ENCODE measurements at regions not wholly inside any gene's neighbourhood (a gene's known extent, or its start where the extent isn't known, plus 50 kb on each side); places are given as distances from the start of the nearest gene placed in this dataset.

- Histone ChIP-seq H3K79me2 (ENCODE audit: control insufficient read depth, insufficient read depth, low read length) (no peaks in the 10 kb centered on the region), H3K9ac (ENCODE audit: insufficient read depth, low read length) (no peak overlapping the region), H3K36me3 (ENCODE audit: control insufficient read depth, insufficient read depth, low read length) (no peaks in the 10 kb centered on the region), H3K27me3 (ENCODE audit: control insufficient read depth, insufficient read depth, low read length) (no peaks in the 10 kb centered on the region), H3K4me2 (ENCODE audit: extremely low read depth, insufficient read depth, low read length) (peak overlapping the region; percentile 38), H3K9me3 (ENCODE audit: control insufficient read depth, insufficient read depth, low read depth, low read length) (no peaks in the 10 kb centered on the region), H3K27ac (ENCODE audit: insufficient read depth, low read length) (peak overlapping the region; percentile 34), H3K4me1 (ENCODE audit: control insufficient read depth, extremely low read depth, insufficient read depth, low read length) (peaks cover 6% of the 10 kb centered on the region), H4K20me1 (ENCODE audit: control insufficient read depth, extremely low read depth, insufficient read depth, low read length) (no peaks in the 10 kb centered on the region), H2AFZ (ENCODE audit: low read length) (peak overlapping the region; percentile 30), H3K4me3 (replicated peaks in 1 of 4; ENCODE audit: control extremely low read depth in 1 of 4, insufficient read depth in 1 of 4, low read depth in 3 of 4, low read length in 4 of 4) (no peak overlapping the region)
- TF ChIP-seq CTCF (conservative IDR thresholded peaks at IDR 0.05 in 1 of 2, IDR thresholded peaks at IDR 0.05 in 1 of 2; ENCODE audit: low read depth in 1 of 2, low read length in 2 of 2) = no peak
- TF ChIP-seq EZH2 (IDR thresholded peaks at IDR 0.05; ENCODE audit: low read length, missing control alignments) = no peak
- peak; percentile 89 to 93 for DNase-seq (ENCODE audit: low read depth in 2 of 2)
Observed at GRCh38 chr3:124248471-124249028, 256.6 kb upstream of the ROPN1 start.

DNA sequence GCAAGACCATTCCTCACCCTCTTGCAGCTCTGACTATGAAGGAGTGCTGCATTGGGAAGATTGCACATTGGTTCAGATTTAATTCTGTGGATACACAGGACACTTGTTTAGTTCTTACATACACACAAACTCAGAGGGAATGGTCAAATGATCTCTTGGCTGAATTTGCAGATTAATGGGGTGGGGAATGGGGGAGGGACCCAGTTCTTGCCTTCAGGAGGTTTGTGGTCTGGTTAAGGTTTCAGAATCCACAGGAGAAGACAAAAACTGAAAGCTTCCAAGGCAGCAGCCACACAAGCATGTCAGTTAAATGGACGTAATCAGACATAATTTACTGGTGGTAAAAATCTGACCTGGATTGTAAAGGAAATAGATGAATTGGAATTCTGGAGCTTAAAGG, 257.1 kb upstream of the ROPN1 start:
- no peak overlapping the region for H3K27ac ChIP-seq (ENCODE audit: insufficient read depth, low read length)
- no peaks in the 10 kb centered on the region for H3K36me3 ChIP-seq (ENCODE audit: control insufficient read depth, insufficient read depth, low read length)
- H3K9me3 ChIP-seq (ENCODE audit: control insufficient read depth, insufficient read depth, low read depth, low read length) = no peaks in the 10 kb centered on the region
- H4K20me1 ChIP-seq (ENCODE audit: control insufficient read depth, extremely low read depth, insufficient read depth, low read length) = no peaks in the 10 kb centered on the region
- no peak overlapping the region for H3K4me3 ChIP-seq (replicated peaks in 1 of 4; ENCODE audit: control extremely low read depth in 1 of 4, insufficient read depth in 1 of 4, low read depth in 3 of 4, low read length in 4 of 4)
- H3K4me2 ChIP-seq (ENCODE audit: extremely low read depth, insufficient read depth, low read length) = peak overlapping the region; percentile 38
- peak in 1 of 2 donors; percentile 11 for DNase-seq (ENCODE audit: low read depth in 2 of 2)
- TF ChIP-seq EZH2 (IDR thresholded peaks at IDR 0.05; ENCODE audit: low read length, missing control alignments) = no peak
- no peak for TF ChIP-seq CTCF (conservative IDR thresholded peaks at IDR 0.05 in 1 of 2, IDR thresholded peaks at IDR 0.05 in 1 of 2; ENCODE audit: low read depth in 1 of 2, low read length in 2 of 2)
- H3K4me1 ChIP-seq (ENCODE audit: control insufficient read depth, extremely low read depth, insufficient read depth, low read length) = peaks cover 6% of the 10 kb centered on the region
- H3K9ac ChIP-seq (ENCODE audit: insufficient read depth, low read length) = no peak overlapping the region
- no peak overlapping the region for H2AFZ ChIP-seq (ENCODE audit: low read length)
- no peaks in the 10 kb centered on the region for H3K79me2 ChIP-seq (ENCODE audit: control insufficient read depth, insufficient read depth, low read length)
- no peaks in the 10 kb centered on the region for H3K27me3 ChIP-seq (ENCODE audit: control insufficient read depth, insufficient read depth, low read length)

GRCh38 chr3:124250053-124250452, 258.1 kb upstream of the ROPN1 start:
- Histone ChIP-seq H4K20me1 (ENCODE audit: control insufficient read depth, extremely low read depth, insufficient read depth, low read length) (no peaks in the 10 kb centered on the region), H3K79me2 (ENCODE audit: control insufficient read depth, insufficient read depth, low read length) (no peaks in the 10 kb centered on the region), H3K27me3 (ENCODE audit: control insufficient read depth, insufficient read depth, low read length) (no peaks in the 10 kb centered on the region), H2AFZ (ENCODE audit: low read length) (no peak overlapping the region), H3K9me3 (ENCODE audit: control insufficient read depth, insufficient read depth, low read depth, low read length) (no peaks in the 10 kb centered on the region), H3K4me2 (ENCODE audit: extremely low read depth, insufficient read depth, low read length) (no peak overlapping the region), H3K36me3 (ENCODE audit: control insufficient read depth, insufficient read depth, low read length) (no peaks in the 10 kb centered on the region), H3K27ac (ENCODE audit: insufficient read depth, low read length) (no peak overlapping the region), H3K9ac (ENCODE audit: insufficient read depth, low read length) (no peak overlapping the region), H3K4me3 (replicated peaks in 1 of 4; ENCODE audit: control extremely low read depth in 1 of 4, insufficient read depth in 1 of 4, low read depth in 3 of 4, low read length in 4 of 4) (no peak overlapping the region), H3K4me1 (ENCODE audit: control insufficient read depth, extremely low read depth, insufficient read depth, low read length) (peaks cover 6% of the 10 kb centered on the region)
- TF ChIP-seq EZH2 (IDR thresholded peaks at IDR 0.05; ENCODE audit: low read length, missing control alignments) (no peak), CTCF (conservative IDR thresholded peaks at IDR 0.05 in 1 of 2, IDR thresholded peaks at IDR 0.05 in 1 of 2; ENCODE audit: low read depth in 1 of 2, low read length in 2 of 2) (no peak)
- DNase-seq (ENCODE audit: low read depth in 2 of 2) = peak in 1 of 2 donors; percentile 43

Data from fibroblast of lung (primary cell).